ENCODE measurements at regions not wholly inside any gene's neighbourhood (a gene's known extent, or its start where the extent isn't known, plus 50 kb on each side); places are given as distances from the start of the nearest gene placed in this dataset.

- TF ChIP-seq POLR2AphosphoS5 (IDR thresholded peaks at IDR 0.05; ENCODE audit: borderline replicate concordance, low read depth, low read length), result no peak
- TF ChIP-seq EZH2 (IDR thresholded peaks at IDR 0.05), result no peak
These were observed 758.1 kb downstream of the RAPGEF2 start for GRCh38 chr4:159860945-159861344.
